ENCODE measurements at regions not wholly inside any gene's neighbourhood (a gene's known extent, or its start where the extent isn't known, plus 50 kb on each side); places are given as distances from the start of the nearest gene placed in this dataset.

- DNase-seq (ENCODE audit: low spot score): no peak
- no peak overlapping the region for H3K4me3 ChIP-seq
- no peaks in the 10 kb centered on the region for H3K4me1 ChIP-seq (ENCODE audit: insufficient read depth)
- H2AFZ ChIP-seq: no peak overlapping the region
- WGBS (ENCODE audit: low lambda C conversion rate, missing lambda C conversion rate): 100% methylated on average over 1 of the region's 1 CpG
- no peaks in the 10 kb centered on the region for H3K36me3 ChIP-seq (replicated peaks; ENCODE audit: insufficient read depth, low read depth)
- H3K79me2 ChIP-seq: no peaks in the 10 kb centered on the region
- H4K20me1 ChIP-seq (ENCODE audit: insufficient read depth, poor library complexity, severe bottlenecking): no peaks in the 10 kb centered on the region
- no peaks in the 10 kb centered on the region for H3K9me2 ChIP-seq (replicated peaks; ENCODE audit: insufficient read depth)
- no peaks in the 10 kb centered on the region for H3K9me3 ChIP-seq (ENCODE audit: low read depth)
- no peak overlapping the region for H3K27ac ChIP-seq
- H3K4me2 ChIP-seq: no peak overlapping the region
- no peaks in the 10 kb centered on the region for H3K27me3 ChIP-seq
- no peak for TF ChIP-seq CTCF (IDR thresholded peaks at IDR 0.05; ENCODE audit: poor library complexity)
- no peak for TF ChIP-seq EZH2phosphoT487 (IDR thresholded peaks at IDR 0.05; ENCODE audit: low read depth, severe bottlenecking, unreplicated experiment)
- TF ChIP-seq EZH2 (IDR thresholded peaks at IDR 0.05; ENCODE audit: borderline replicate concordance): no peak
Measured at GRCh38 chr6:91386204-91386603, 799.3 kb upstream of the MAP3K7 start.

GRCh38 chr6:91383207-91383606 is 796.3 kb upstream of the MAP3K7 start:
- no peaks in the 10 kb centered on the region for H3K9me2 ChIP-seq (replicated peaks; ENCODE audit: insufficient read depth)
- no peak for TF ChIP-seq EZH2phosphoT487 (IDR thresholded peaks at IDR 0.05; ENCODE audit: low read depth, severe bottlenecking, unreplicated experiment)
- TF ChIP-seq EZH2 (IDR thresholded peaks at IDR 0.05; ENCODE audit: borderline replicate concordance): no peak
- TF ChIP-seq CTCF (IDR thresholded peaks at IDR 0.05; ENCODE audit: poor library complexity): no peak
- WGBS (ENCODE audit: low lambda C conversion rate, missing lambda C conversion rate): 89% methylated on average over 3 of the region's 3 CpGs
- no peak for DNase-seq (ENCODE audit: low spot score)
- H2AFZ ChIP-seq: no peak overlapping the region
- no peaks in the 10 kb centered on the region for H4K20me1 ChIP-seq (ENCODE audit: insufficient read depth, poor library complexity, severe bottlenecking)
- H3K4me1 ChIP-seq (ENCODE audit: insufficient read depth): no peaks in the 10 kb centered on the region
- no peak overlapping the region for H3K27ac ChIP-seq
- no peak overlapping the region for H3K4me2 ChIP-seq
- no peaks in the 10 kb centered on the region for H3K27me3 ChIP-seq
- H3K9me3 ChIP-seq (ENCODE audit: low read depth): no peaks in the 10 kb centered on the region
- no peak overlapping the region for H3K4me3 ChIP-seq
- no peaks in the 10 kb centered on the region for H3K79me2 ChIP-seq
- H3K36me3 ChIP-seq (replicated peaks; ENCODE audit: insufficient read depth, low read depth): no peaks in the 10 kb centered on the region

- Histone ChIP-seq H3K4me2 (no peak overlapping the region), H3K9me3 (ENCODE audit: low read depth) (no peaks in the 10 kb centered on the region), H3K79me2 (no peaks in the 10 kb centered on the region), H3K9me2 (replicated peaks; ENCODE audit: insufficient read depth) (no peaks in the 10 kb centered on the region), H2AFZ (no peak overlapping the region), H3K4me1 (ENCODE audit: insufficient read depth) (no peaks in the 10 kb centered on the region), H3K36me3 (replicated peaks; ENCODE audit: insufficient read depth, low read depth) (no peaks in the 10 kb centered on the region), H3K27ac (no peak overlapping the region), H3K27me3 (no peaks in the 10 kb centered on the region), H3K4me3 (no peak overlapping the region), H4K20me1 (ENCODE audit: insufficient read depth, poor library complexity, severe bottlenecking) (no peaks in the 10 kb centered on the region)
- TF ChIP-seq EZH2phosphoT487 (IDR thresholded peaks at IDR 0.05; ENCODE audit: low read depth, severe bottlenecking, unreplicated experiment): no peak
- DNase-seq (ENCODE audit: low spot score): no peak
- WGBS (ENCODE audit: low lambda C conversion rate, missing lambda C conversion rate): 90% methylated on average over 4 of the region's 4 CpGs
Measured at GRCh38 chr6:91376686-91377085, 789.8 kb upstream of the MAP3K7 start.

GRCh38 chr6:91366781-91367180 is 779.9 kb upstream of the MAP3K7 start:
- DNase-seq (ENCODE audit: low spot score): peak; percentile 30
- Histone ChIP-seq H3K36me3 (replicated peaks; ENCODE audit: insufficient read depth, low read depth) (no peaks in the 10 kb centered on the region), H3K9me3 (ENCODE audit: low read depth) (peaks cover 3% of the 10 kb centered on the region), H3K79me2 (no peaks in the 10 kb centered on the region), H3K27me3 (no peaks in the 10 kb centered on the region), H2AFZ (no peak overlapping the region), H3K4me2 (no peak overlapping the region), H3K27ac (no peak overlapping the region), H3K4me1 (ENCODE audit: insufficient read depth) (peaks cover 5% of the 10 kb centered on the region), H3K4me3 (no peak overlapping the region), H3K9me2 (replicated peaks; ENCODE audit: insufficient read depth) (no peaks in the 10 kb centered on the region), H4K20me1 (ENCODE audit: insufficient read depth, poor library complexity, severe bottlenecking) (no peaks in the 10 kb centered on the region)
- WGBS (ENCODE audit: low lambda C conversion rate, missing lambda C conversion rate): 27% methylated on average over 3 of the region's 3 CpGs
- TF ChIP-seq EZH2phosphoT487 (IDR thresholded peaks at IDR 0.05; ENCODE audit: low read depth, severe bottlenecking, unreplicated experiment) (peak; percentile 47), CTCF (IDR thresholded peaks at IDR 0.05; ENCODE audit: poor library complexity) (no peak)

Measured in hepatocyte (in vitro differentiated cells).